ENCODE measurements at regions not wholly inside any gene's neighbourhood (a gene's known extent, or its start where the extent isn't known, plus 50 kb on each side); places are given as distances from the start of the nearest gene placed in this dataset.

- no peak for DNase-seq
These were observed 91.6 kb upstream of the LNX1 start for GRCh38 chr4:53682908-53683307.

DNA sequence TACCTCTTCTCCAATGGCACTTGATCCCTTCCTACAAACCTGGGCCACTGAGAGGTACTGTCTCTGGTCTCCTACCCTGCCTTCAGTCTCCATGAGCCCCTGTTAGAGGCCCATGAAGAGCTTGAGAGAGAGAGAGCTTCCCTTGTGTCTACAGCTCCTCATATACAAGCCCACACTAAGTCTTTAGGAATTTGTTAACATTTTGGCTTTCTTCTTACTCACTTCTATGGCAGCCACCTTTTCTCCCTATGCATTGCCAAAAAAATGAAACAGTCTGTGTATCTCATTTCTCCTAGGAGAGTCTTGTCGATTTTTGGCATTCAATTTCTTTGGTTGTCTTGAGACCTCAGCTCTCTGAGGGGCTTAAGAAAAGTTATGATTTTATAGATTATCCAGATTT lies 90.9 kb upstream of the LNX1 start:
- no peak for DNase-seq

DNA sequence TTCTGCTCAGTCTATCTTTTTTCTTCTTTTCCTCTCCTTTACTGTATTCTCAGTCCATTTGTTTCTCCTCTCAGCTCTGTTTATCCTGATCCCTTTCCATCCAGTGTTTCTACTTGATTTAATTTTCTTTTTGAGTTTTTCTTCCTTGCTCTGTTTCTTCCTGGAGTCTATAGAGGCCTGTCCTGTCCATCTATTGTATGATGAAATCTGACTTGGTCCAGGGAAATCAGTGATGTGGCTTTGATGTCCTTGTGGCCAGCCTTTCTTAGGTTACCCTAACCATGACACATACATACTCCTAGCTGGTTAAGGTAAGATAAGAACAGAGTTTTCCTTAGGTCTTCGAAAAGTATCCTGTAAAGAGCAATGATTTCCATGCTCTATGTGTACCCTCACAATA lies 89.3 kb upstream of the LNX1 start:
- no peak for DNase-seq

DNA sequence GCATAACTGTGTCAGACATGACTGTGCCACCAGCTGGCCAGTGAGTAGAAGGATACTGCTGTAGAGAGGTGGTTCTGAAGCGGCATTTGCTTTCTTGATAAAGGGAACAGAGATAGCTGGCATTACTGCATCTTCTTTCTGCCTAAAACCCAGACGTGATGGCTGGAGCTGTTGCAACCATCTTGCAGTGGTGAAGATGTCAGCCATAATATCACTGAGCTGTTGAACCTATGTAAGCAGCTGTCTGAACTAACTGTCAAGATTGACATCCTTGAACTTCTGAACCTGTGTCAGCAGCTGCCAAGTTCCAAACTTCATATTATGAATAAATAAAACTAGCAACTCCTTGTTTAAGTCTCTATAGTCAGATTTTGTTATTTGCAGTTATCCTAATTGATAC lies 88.9 kb upstream of the LNX1 start:
- DNase-seq, result no peak

GRCh38 chr4:53676402-53676871 lies 85.2 kb upstream of the LNX1 start:
- DNase-seq, result peak; percentile 75 to 92

DNA sequence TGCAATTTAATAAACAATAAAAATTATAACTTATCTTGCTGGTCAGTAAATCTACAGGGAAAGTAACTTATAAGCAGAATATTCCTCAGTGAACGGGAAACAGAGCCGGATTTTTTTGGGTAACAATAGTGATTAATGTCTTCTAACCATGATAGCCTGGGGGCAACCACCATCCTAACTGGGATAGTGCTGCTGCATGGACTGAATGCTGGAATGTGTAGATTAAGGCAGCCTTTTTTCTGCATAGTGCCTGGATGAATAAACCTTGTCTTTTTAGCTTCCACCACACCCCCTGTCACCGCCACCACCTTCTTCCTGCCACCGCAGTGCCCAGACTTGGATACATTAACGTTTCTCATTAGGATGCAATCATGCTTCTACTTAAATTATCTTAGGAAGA lies 83.6 kb upstream of the LNX1 start:
- no peak for DNase-seq

GRCh38 chr4:53672873-53673272 lies 81.6 kb upstream of the LNX1 start:
- DNase-seq, result no peak

DNA sequence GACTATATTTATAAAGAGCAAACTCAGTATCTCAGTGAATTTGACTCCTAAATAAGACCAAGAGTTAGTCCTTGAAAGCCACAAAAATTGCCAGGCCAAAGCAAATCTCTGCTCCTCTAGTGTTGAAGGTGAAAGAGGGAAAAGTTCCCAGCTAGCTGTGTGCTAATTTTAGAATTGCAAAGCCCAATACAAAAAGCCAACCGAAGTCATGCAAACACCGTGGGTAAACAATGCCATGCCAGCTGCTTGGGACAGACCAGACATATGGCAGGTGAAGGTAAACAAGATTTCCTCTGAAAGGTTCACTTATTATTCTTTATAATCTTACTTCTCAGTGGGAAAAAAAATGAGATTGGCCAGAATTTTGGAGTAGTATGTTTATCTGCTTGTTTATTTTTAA lies 80.5 kb upstream of the LNX1 start:
- no peak for DNase-seq

DNA sequence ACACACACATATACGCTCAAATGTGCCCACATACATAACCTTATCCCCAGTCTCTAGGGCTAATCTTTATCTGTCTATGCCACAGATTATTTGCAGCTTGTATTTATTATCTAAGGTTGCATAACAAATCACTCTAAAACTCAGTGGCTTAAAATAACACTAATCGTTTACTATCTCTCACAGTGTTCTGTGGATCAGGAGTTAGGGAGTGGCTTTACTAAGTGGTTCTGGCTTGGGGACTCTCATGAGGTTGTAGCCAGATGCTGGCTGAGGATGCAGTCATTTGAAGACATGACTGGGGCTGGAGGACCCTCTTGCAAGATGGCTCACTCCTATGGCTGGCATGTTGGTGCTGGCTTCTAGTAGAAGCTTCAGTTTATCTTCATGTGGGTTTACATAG lies 68.5 kb upstream of the LNX1 start:
- no peak for DNase-seq

DNA sequence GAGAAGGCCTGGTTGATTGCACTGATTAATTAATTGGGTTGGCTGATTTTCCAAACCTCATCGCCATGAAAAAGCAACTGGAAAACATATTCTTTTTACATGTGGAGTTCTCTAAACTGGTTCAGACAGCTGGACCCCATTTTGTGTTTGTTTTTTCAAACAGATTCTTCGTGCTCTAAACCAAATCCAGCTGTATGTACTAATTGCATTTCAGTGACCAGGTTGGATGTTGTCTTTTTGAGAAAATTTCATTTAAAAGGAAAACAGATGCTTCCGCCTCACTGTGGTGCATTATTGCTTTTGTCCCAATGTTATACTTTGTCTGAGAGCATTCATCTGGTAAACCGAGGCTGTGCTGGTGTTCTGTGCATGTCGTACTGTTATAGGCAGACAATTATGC lies 67.8 kb upstream of the LNX1 start:
- DNase-seq, result no peak

GRCh38 chr4:53658029-53658428 lies 66.7 kb upstream of the LNX1 start:
- DNase-seq, result no peak

DNA sequence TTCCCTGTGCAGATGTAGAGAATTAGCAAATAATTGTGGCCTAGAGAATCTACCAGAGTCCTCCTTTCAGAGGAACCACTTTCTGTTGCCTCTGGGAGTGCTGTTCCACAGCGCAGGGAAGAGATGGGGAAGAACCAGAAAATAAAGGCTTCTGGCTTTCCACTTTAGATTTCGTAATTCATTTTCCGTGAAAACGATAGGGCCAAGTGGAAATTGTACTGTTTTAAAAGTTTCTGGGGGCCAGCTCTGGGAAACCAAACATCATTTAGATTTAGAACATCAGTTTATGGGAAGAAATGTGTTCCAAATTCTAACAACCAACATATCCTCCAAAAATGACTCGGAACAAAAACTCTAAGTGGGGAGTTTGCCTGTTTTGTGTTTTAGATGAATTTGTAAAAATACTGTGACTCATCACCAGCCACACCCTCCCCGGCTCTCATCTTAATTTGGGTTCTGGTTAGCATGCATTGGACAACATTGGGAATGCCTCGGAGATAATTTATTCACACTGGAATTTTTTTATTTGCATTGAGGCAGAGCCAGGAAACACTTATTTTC lies 65.2 kb upstream of the LNX1 start:
- peak in 1 of 2 donors; percentile 26 for DNase-seq

GRCh38 chr4:53654300-53654758 lies 63.0 kb upstream of the LNX1 start:
- no peak for DNase-seq

DNA sequence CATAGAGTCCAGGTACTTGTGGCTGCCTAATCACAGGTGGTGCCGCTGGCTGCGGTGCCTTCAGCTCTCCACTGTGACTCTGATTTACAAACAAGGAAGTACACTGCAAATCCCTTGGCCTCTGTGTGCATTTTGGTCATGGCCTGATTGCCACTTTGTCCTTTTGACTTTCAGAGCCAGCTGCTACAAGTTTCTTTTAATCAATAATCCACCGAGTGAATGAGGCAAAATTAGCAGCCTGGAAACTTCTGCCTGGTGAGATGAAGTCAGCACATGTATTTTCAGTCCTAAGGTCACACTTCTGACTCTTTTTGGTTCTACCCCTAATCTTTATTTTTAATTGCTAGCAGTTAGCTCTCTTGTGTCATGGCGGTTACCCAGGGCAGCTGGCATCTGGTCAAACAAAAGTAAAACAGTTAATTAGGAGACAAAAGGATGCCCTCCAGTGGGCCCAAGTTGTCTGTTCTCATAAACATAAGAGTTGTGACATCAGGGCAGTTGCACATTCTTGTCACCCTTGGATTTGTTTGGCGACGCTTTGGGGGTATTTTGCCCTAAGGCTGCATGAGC lies 62.3 kb upstream of the LNX1 start:
- no peak for DNase-seq

DNA sequence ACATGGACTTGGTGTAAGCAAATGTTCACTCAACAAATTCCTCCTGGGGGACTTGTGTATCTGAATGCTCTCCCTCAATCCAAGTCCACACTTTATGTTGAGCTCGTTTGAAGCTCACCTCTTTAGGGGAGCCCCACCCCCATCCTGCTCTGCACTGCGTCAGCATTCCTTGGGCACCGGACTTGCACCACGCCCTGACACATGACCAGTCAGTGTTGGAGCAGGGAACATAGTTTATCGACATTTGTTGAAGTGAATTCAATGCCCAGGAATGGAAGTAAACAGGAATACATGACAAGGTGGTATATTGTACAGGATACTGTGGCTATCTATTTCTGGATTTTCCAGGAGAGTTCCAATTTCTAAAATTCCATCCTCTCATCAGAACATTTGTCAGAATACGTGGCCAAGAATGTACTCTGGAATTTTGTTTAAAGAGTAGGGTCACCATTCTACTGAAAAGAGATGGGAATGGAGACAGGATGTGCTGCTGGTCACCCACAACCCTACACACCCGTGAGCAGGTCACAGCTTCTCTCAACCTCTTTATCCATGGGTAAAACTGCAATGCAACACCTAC lies 60.0 kb upstream of the LNX1 start:
- DNase-seq, result no peak

GRCh38 chr4:53649357-53649756 lies 58.1 kb upstream of the LNX1 start:
- DNase-seq, result no peak

DNA sequence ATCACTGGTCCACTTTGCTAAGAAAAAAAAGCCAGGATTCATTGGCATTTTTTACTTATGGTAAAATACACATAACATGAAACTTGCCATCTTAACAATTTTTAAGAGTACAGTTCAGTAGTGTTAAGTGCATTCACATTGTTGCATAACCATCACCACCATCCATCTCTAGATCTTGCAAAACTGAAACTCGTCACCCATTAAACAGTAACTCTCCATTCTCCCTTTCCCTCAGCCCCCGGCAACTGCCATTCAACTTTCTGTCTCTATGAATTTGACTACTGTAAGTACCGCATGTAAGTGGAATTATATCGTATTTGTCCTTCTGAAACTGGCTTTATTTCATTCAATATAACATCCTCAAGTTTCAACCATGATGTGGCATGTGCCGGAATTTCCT lies 56.3 kb upstream of the LNX1 start:
- no peak for DNase-seq

- no peak for DNase-seq
These were observed 55.5 kb upstream of the LNX1 start for GRCh38 chr4:53646795-53647194.

DNA sequence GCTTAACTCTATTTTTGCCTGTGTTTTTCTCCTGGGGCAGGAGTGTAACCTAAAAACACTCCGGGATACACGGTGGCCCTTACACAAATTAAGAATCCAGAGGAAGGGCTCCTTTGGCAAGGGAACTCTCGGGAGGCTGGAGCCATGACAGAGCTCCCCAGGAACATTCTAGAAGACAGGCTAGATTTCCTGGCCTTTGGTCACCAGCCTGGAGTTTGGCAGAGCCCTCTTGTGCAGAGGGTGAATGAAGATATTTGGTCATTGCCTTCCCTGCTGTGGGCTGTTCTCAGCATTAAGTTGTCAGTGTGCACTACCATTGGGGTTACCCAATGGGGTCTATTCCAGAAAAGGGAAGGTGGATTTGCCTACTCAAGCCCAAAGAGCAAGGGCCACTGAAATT lies 53.8 kb upstream of the LNX1 start:
- no peak for DNase-seq

DNA sequence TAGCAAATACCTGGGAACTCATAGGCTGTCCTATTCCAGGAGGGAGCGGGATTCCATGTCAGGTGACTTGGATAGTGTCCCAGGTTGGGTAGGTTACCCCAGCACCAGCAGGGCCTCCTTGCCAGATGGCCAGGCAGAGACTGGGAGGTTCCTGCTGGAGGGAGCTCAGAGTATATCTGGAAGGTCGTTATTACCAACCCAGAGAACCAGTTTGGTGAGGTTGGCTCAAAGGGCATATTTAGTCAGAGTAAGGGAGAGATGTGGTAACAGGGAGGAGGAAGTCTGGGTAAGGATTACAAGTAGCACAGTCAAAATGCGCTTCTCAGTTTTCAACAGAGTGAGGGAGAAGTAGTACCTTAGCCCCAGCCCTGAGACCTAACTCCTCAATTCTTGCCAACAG lies 53.3 kb upstream of the LNX1 start:
- DNase-seq, result peak; percentile 5 to 9

Measured in inflammatory macrophage treated with lipopolysaccharide for 1 hour (primary cell).